PC-3 (cell line): ENCODE measurements at regions not wholly inside any gene's neighbourhood (a gene's known extent, or its start where the extent isn't known, plus 50 kb on each side); places are given as distances from the start of the nearest gene placed in this dataset.

ENCODE experiments used
- ATAC-seq: fragments of 200-7000 bp; cut with Tn5 transposase; 2 replicates; pipeline ENCODE4 v1.9.1; 2020; ENCODE audit warnings: mild to moderate bottlenecking, moderate library complexity
- BruUV-seq: library from RNA; stranded (reverse); fragments of 400-500 nt; replicated peaks from 2 replicates; lab custom pipeline; 2021; lab: Mats Ljungman, UMichigan
- CTCF ChIA-PET: fragments of 300-600 bp; sonication (Branson Sonifier 250); formaldehyde crosslinking; loops from one replicate; lab custom pipeline; 2022; ENCODE audit warnings: antibody characterized with exemption; lab: Charles Lee
- POLR2A ChIA-PET: fragments of 300-600 bp; sonication (Branson Sonifier 250); formaldehyde crosslinking; loops from one replicate; lab custom pipeline; 2022; ENCODE audit warnings: antibody characterized with exemption; ENCODE audit not compliant: unreplicated experiment; lab: Charles Lee
- DNase-seq: peaks from one replicate; pipeline ENCODE4 v3.0.0-alpha.2; 2015
- H2AFZ ChIP-seq: fragments of 300-600 bp; sonication (generic); 2 replicates; pipeline ENCODE4 v1.6.0; 2016; ENCODE audit warnings: antibody characterized with exemption, low read length
- H3F3A ChIP-seq: fragments of 300-600 bp; sonication (generic); one replicate; pipeline ENCODE4 v1.6.0; 2017; ENCODE audit warnings: antibody characterized with exemption, low read length, control low read depth, mild to moderate bottlenecking; ENCODE audit not compliant: unreplicated experiment
- H3K27ac ChIP-seq: fragments of 300-600 bp; sonication (generic); 2 replicates; pipeline ENCODE4 v1.5.1; 2016; ENCODE audit warnings: mild to moderate bottlenecking, low read length
- H3K27me3 ChIP-seq: fragments of 300-600 bp; sonication (generic); 2 replicates; pipeline ENCODE4 v1.6.1; 2016; ENCODE audit warnings: low read length, mixed read lengths
- H3K36me3 ChIP-seq: fragments of 300-600 bp; sonication (generic); 2 replicates; pipeline ENCODE4 v1.6.1; 2016; ENCODE audit warnings: low read depth, mixed run types, low read length, mixed read lengths
- H3K4me1 ChIP-seq: fragments of 300-600 bp; sonication (generic); 2 replicates; pipeline ENCODE4 v1.5.1; 2016; ENCODE audit warnings: low read length; ENCODE audit not compliant: insufficient read depth
- H3K4me2 ChIP-seq: fragments of 300-600 bp; sonication (generic); 2 replicates; pipeline ENCODE4 v1.6.0; 2016; ENCODE audit warnings: low read length
- H3K4me3 ChIP-seq: fragments of 300-600 bp; sonication (generic); 2 replicates; pipeline ENCODE4 v1.5.1; 2016; ENCODE audit warnings: mild to moderate bottlenecking, low read length, mixed read lengths
- H3K79me2 ChIP-seq: fragments of 300-600 bp; sonication (generic); 2 replicates; pipeline ENCODE4 v1.6.1; 2017; ENCODE audit warnings: low read length, mixed read lengths
- H3K9ac ChIP-seq: fragments of 300-600 bp; sonication (generic); 2 replicates; pipeline ENCODE4 v1.6.0; 2016; ENCODE audit warnings: mild to moderate bottlenecking, low read length
- H3K9me2 ChIP-seq: fragments of 300-600 bp; sonication (generic); replicated peaks from 2 replicates; pipeline ENCODE4 v1.6.1; 2016; ENCODE audit warnings: mixed run types, low read length, mixed read lengths
- H3K9me3 ChIP-seq: fragments of 300-600 bp; sonication (generic); 2 replicates; pipeline ENCODE4 v1.6.1; 2016; ENCODE audit warnings: low read length, mixed read lengths
- H4K20me1 ChIP-seq: fragments of 300-600 bp; sonication (generic); 2 replicates; pipeline ENCODE4 v1.6.1; 2016; ENCODE audit warnings: low read length, mixed read lengths
- EZH2 ChIP-seq: fragments of 300-600 bp; sonication (generic); IDR thresholded peaks from one replicate; pipeline ENCODE4 v1.6.1; 2017; ENCODE audit warnings: antibody characterized with exemption, mild to moderate bottlenecking, low read length; ENCODE audit not compliant: unreplicated experiment
- EZH2phosphoT487 ChIP-seq: fragments of 300-600 bp; sonication (generic); IDR thresholded peaks from 2 replicates; pipeline ENCODE4 v1.6.1; 2018; ENCODE audit warnings: mild to moderate bottlenecking, antibody characterized with exemption, low read length, borderline replicate concordance
- intact Hi-C: fragments of 100-400 bp; cut with micrococcal nuclease; formaldehyde crosslinking; loops from 2 replicates; pipeline ENCODE4 v1.9.0; 2023
- TF ChIP-seq, protein P1 (sequence below): fragments of 300-600 bp; sonication (generic); conservative IDR thresholded peaks from 2 replicates; pipeline ENCODE4 v1.5.1; 2017; ENCODE audit warnings: antibody characterized with exemption, low read depth, mild to moderate bottlenecking, low read length

- CTCF ChIA-PET = no interaction called here
- Histone ChIP-seq H3K27me3 (peaks cover 4% of the 10 kb centered on the region; the same call in 1 of the 2 replicates), H3K4me3 (no peak overlapping the region), H3K9me3 (no peaks in the 10 kb centered on the region), H3K36me3 (no peaks in the 10 kb centered on the region), H3K9me2 (no peaks in the 10 kb centered on the region), H3K4me2 (no peak overlapping the region), H3K9ac (no peak overlapping the region), H3K79me2 (no peaks in the 10 kb centered on the region), H2AFZ (no peak overlapping the region), H3F3A (no peaks in the 10 kb centered on the region), H3K4me1 (peaks cover 19% of the 10 kb centered on the region), H4K20me1 (no peaks in the 10 kb centered on the region), H3K27ac (no peak overlapping the region)
- DNase-seq (no peak), ATAC-seq (no peak)
- BruUV-seq = no TSS peak
- TF ChIP-seq EZH2 (no peak), EZH2phosphoT487 (no peak)
- TF ChIP-seq, protein P1, sequence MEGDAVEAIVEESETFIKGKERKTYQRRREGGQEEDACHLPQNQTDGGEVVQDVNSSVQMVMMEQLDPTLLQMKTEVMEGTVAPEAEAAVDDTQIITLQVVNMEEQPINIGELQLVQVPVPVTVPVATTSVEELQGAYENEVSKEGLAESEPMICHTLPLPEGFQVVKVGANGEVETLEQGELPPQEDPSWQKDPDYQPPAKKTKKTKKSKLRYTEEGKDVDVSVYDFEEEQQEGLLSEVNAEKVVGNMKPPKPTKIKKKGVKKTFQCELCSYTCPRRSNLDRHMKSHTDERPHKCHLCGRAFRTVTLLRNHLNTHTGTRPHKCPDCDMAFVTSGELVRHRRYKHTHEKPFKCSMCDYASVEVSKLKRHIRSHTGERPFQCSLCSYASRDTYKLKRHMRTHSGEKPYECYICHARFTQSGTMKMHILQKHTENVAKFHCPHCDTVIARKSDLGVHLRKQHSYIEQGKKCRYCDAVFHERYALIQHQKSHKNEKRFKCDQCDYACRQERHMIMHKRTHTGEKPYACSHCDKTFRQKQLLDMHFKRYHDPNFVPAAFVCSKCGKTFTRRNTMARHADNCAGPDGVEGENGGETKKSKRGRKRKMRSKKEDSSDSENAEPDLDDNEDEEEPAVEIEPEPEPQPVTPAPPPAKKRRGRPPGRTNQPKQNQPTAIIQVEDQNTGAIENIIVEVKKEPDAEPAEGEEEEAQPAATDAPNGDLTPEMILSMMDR = no peak
- POLR2A ChIA-PET = no interaction called here
- intact Hi-C loops = loop anchor here (10.0 kb wide), 1 partner anchor 742 kb away; no protein-coding TSS in a partner anchor
Observed at GRCh38 chr10:75292794-75293445, 57.2 kb upstream of the COMTD1 start.

DNA sequence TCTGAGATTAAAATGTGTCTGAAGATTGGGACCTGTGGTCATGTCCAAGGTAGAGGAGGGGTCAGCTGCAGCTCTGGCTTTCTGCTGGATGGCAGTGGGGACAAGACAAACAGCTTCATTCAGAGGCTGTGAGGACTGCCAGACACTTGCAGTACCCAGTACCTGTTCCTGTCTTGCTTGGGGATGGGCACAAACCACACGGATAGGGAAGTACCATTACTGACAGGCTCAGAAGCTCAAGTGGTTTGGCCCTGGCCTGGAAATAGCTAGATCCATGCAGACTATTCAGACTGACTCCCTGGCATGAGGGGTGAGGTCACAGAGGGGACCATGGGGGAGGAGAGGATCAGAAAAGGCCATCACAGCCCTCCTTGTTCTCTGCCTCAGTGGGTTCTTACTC lies 56.0 kb upstream of the COMTD1 start:
- Histone ChIP-seq H3K36me3 (no peaks in the 10 kb centered on the region), H3K27me3 (peaks cover 10% of the 10 kb centered on the region; the same call in 1 of the 2 replicates), H3K9ac (no peak overlapping the region), H3K4me1 (peaks cover 19% of the 10 kb centered on the region), H4K20me1 (no peaks in the 10 kb centered on the region), H3K27ac (no peak overlapping the region), H3K4me3 (no peak overlapping the region), H3K4me2 (no peak overlapping the region), H3K9me3 (no peaks in the 10 kb centered on the region), H2AFZ (no peak overlapping the region), H3K79me2 (no peaks in the 10 kb centered on the region), H3K9me2 (no peaks in the 10 kb centered on the region), H3F3A (no peaks in the 10 kb centered on the region)
- TF ChIP-seq EZH2 (no peak), EZH2phosphoT487 (no peak)
- TF ChIP-seq, protein P1 = no peak
- POLR2A ChIA-PET = no interaction called here
- ATAC-seq (no peak), DNase-seq (no peak)
- BruUV-seq = no TSS peak
- intact Hi-C loops = loop anchor here (10.0 kb wide), 1 partner anchor 743 kb away; no protein-coding TSS in a partner anchor
- CTCF ChIA-PET = no interaction called here

GRCh38 chr10:75288140-75288711 lies 52.5 kb upstream of the COMTD1 start:
- BruUV-seq = no TSS peak
- no peak overlapping the region for H3K4me3 ChIP-seq
- H3K79me2 ChIP-seq = no peaks in the 10 kb centered on the region
- TF ChIP-seq, protein P1 = no peak
- TF ChIP-seq EZH2 (no peak), EZH2phosphoT487 (no peak)
- no peak overlapping the region for H3K4me2 ChIP-seq
- H3K9ac ChIP-seq = no peak overlapping the region
- no peaks in the 10 kb centered on the region for H3K9me3 ChIP-seq
- no peaks in the 10 kb centered on the region for H3K4me1 ChIP-seq
- intact Hi-C loops = no loop called here
- H3K9me2 ChIP-seq = no peaks in the 10 kb centered on the region
- POLR2A ChIA-PET = no interaction called here
- H3F3A ChIP-seq = no peaks in the 10 kb centered on the region
- no peak for ATAC-seq
- peaks cover 23% of the 10 kb centered on the region for H3K27me3 ChIP-seq
- no peak overlapping the region for H2AFZ ChIP-seq
- no peaks in the 10 kb centered on the region for H3K36me3 ChIP-seq
- H3K27ac ChIP-seq = no peak overlapping the region
- CTCF ChIA-PET = no interaction called here
- H4K20me1 ChIP-seq = no peaks in the 10 kb centered on the region
- no peak for DNase-seq
